Liver (tissue), 3 donors: ENCODE measurements at regions not wholly inside any gene's neighbourhood (a gene's known extent, or its start where the extent isn't known, plus 50 kb on each side); places are given as distances from the start of the nearest gene placed in this dataset.

Experiments
- CTCF ChIP-seq: fragments of 150-350 bp; IDR thresholded peaks from 2 replicates; pipeline ENCODE4 v1.5.1; 2017; ENCODE audit warnings: improper control_type of control experiment, low read depth, low read length; ENCODE audit not compliant: missing input control
- RAD21 ChIP-seq, 2 donors: IDR thresholded peaks; 2 replicates each; pipeline ENCODE4 v1.6.1; 2016; ENCODE audit warnings: antibody characterized with exemption in 2 of 2, mild to moderate bottlenecking in 2 of 2
- YY1 ChIP-seq: IDR thresholded peaks from 2 replicates; pipeline ENCODE4 v1.6.1; 2016; ENCODE audit warnings: antibody characterized with exemption, mild to moderate bottlenecking
- donor health status: healthy.
- donor health status: healthy.

DNA sequence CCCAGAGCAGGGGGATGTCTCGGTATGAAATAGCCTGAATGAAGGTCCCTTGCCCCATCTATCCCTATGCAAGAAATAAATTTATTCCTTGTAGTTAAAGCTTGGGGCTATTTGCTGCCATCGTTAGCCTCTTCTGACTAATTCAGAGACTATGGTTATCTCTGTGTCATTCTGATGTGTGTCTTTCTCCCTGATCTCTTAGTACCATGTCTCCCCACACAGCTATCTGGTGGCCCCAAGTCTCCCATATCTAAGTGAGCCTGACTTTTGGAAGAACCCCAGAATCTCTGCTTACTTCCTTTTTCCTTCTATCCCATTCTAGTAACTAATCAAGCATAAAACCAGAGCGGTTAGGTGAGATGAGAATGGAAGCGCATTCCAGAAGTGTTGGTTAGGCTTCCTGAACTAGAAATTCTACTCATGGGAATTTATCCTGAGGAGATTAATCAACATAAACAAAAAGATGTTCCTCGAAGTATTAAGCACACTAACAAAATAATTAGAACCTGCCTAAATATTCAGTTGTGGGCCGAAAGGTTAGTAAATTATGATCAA is 71.4 kb upstream of the BMAL1 start:
- no peak for TF ChIP-seq CTCF
- TF ChIP-seq YY1, result no peak
- TF ChIP-seq RAD21 (IDR thresholded peaks at IDR 0.05), result no peak
